Activated T-cell treated with anti-CD3 and anti-CD28 coated beads, Interleukin-2, amount 50 U/mL, for 1 hour (primary cell): ENCODE measurements at regions not wholly inside any gene's neighbourhood (a gene's known extent, or its start where the extent isn't known, plus 50 kb on each side); places are given as distances from the start of the nearest gene placed in this dataset.
"Not testable (repeated sequence)": the region's sequence is repeated elsewhere in the genome, so short reads cannot be mapped to it uniquely, and the experiment has no call there.

Source experiments
- DNase-seq: peaks from one replicate; pipeline ENCODE4 v3.0.0-alpha.2; 2020

DNA sequence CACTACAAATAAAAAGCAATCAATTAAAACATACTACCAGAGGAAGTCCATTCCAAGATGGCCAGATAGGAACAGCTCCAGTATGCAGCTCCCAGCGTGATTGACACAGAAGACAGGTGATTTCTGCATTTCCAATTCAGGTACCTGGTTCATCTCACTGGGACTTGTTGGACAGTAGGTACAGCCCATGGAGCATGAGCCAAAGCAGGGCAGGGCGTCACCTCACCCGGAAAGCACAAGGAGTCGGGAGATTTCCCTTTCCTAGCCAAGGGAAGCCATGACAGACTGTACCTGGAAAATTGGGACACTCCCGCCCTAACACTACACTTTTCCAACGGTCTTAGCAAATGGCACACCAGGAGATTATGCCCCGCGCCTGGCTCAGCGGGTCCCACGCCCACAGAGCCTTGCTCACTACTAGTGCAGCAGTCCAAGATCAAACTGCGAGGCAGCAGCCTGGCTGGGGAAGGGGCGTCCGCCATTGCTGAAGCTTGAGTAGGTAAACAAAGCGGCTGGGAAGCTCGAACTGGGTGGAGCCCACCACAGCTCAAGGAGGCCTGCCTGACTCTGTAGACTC lies 106.0 kb downstream of the BUD13 start:
- DNase-seq, result not testable (repeated sequence)

DNA sequence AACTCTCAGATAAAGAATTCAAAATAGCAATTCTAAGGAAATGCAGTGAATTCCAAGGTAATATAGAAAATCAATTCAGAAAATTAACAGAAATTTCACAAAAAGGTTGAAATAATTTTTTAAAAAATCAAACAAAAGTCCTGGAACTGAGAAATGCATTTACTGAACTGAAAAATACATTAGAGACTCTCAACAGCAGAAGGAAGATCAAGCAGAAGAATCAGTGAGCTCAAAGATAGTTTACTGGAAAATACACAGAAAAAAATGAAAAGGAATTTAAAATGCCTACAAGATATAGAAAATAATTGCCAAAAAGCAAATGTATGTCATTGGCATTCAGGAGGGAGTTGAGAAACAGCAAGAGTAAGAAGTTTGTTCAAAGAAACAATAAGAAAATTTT lies 107.3 kb downstream of the BUD13 start:
- DNase-seq, result no peak

GRCh38 chr11:116661056-116661455 lies 111.7 kb downstream of the BUD13 start:
- no peak for DNase-seq

DNA sequence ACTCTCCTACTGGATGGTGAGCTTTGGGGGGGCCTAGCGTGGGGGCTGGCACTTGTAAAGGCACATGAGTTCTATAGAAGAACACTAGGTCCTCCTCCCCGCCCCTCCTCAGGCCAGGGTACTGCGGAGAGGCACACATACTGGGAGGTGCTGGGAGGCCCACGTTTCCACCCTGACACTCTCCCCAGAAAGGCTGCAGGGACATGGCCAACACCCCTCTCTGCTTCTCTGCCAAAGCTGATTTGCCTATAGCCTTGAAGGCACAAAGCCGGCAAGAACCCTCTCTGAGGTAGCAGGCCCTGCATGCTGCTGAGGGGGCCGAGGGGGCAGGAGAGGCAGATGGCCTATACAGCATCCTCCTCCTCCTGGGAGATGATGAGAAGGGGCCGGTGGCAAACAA lies 112.8 kb downstream of the BUD13 start:
- DNase-seq, result no peak

DNA sequence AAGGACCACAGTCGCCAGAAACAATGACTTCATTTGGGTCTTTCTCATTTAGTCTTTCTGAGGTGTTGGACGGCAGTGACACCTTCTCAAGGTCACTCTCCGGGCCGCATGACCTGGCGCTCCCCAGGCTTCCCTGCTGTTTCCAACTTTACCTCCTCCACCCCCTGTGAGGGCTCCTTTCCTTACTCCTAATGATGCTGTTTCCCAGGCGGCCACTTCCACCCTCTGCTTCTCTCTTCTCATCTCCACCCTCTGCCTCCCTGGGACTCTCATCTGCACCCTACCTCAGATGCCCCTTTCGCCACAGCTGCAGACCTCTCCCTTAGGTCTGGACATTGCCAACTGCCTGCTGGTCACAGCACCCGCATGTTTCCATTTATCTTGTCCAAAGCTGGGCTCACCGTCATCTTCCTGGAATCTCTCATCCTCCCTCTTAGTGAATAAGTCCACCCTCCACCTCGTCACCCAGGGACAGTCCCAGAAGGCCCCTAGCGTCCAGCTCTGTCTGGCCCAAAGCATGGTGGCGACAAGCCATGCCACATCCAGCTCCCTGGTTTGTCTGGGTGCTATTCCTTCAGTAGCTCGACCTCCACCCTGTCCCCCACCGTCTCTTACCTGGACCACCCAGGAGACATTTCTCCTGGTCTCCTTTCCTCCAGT lies 113.8 kb downstream of the BUD13 start:
- DNase-seq, result no peak

DNA sequence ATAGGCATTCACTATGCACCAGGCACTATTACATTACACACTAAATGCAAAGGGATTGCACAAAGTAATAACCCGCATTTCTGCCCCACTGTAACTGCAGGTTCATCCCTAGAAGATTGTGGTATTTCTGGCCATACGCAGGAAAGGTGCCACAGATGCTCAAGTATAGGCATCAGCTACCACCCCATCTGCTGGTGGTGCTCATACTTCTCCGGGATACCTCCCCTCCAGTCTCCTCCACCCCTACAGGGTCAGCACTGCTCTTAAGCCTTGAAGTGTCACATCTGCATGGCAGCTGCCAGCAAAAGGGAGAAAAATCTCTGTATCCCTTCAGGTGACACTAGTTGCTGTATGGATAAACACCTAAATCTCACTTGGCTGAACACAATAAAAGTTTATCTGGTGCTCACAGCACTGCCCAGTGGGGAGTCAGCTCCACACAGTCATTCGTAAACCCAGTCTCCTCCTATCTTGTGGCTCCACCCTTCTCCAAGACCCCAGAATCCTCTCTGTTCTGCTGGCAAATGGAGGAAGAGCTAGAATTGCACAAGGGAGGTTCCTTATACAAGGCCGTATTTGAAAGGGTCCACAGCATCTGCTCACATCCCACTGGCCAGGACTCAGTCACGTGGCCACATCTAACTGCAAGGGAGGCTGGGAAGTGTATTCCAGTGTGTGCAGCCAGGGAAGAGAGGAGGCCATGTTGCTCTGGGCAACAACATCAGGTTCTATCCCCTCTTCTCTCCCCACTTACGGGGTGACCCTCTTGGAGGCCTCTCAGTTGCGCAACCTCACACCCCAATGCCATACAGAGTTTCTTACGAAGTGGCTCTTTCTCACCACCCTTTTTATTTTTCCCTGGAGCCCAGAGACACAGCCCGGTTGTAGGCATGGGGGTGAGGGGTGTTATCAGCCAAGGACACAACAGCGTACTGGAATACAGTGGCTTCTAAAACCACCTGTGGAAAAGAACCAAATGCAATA lies 114.7 kb downstream of the BUD13 start:
- DNase-seq, result no peak

DNA sequence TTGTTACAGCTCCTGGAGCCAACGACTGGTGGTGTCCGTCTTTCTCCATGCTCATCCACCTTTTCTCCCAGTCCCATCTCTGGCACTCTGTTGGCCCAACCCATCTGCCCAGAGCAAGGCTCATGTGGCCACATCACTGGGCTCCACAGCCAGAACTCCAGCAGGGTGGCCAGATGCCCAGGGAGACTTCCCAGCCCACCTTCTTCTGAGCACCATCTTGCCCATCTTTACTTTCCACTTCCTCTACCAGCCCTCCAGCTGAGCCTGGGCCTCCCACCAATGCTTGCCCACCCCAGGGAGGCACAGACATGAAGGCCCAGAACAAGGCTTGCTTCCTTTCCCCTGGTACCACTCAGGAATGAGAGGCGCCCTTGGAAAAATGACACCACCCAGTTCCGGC lies 116.8 kb downstream of the BUD13 start:
- DNase-seq, result no peak

DNA sequence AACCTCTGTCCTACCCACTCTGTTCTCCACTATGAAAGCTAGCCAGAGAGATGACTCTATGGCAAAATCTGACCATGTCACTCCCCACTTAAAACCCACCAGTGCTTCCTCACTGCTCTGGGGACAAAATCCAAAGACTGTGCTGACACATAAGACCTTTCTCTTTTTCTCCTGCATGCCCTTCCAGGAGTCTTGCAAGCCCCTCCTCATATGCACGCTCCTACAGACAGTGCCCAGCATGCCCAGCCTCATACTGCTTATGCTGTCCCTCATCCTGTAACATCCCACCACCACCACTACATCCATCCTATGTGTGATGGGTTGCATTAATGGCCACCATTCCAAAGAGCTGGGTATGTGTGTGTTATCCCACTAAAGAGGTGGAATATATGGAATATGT lies 118.3 kb downstream of the BUD13 start:
- no peak for DNase-seq

GRCh38 chr11:116653206-116653605 lies 119.6 kb downstream of the BUD13 start:
- DNase-seq, result no peak

- DNase-seq, result no peak
These were observed 121.0 kb downstream of the BUD13 start for GRCh38 chr11:116651737-116652237.

GRCh38 chr11:116651098-116651736 lies 121.6 kb downstream of the BUD13 start:
- DNase-seq, result no peak

GRCh38 chr11:116650052-116650451 lies 122.7 kb downstream of the BUD13 start:
- DNase-seq, result no peak

GRCh38 chr11:116649268-116649667 lies 123.5 kb downstream of the BUD13 start:
- DNase-seq, result no peak

GRCh38 chr11:116648247-116649174 lies 124.3 kb downstream of the BUD13 start:
- DNase-seq, result no peak

DNA sequence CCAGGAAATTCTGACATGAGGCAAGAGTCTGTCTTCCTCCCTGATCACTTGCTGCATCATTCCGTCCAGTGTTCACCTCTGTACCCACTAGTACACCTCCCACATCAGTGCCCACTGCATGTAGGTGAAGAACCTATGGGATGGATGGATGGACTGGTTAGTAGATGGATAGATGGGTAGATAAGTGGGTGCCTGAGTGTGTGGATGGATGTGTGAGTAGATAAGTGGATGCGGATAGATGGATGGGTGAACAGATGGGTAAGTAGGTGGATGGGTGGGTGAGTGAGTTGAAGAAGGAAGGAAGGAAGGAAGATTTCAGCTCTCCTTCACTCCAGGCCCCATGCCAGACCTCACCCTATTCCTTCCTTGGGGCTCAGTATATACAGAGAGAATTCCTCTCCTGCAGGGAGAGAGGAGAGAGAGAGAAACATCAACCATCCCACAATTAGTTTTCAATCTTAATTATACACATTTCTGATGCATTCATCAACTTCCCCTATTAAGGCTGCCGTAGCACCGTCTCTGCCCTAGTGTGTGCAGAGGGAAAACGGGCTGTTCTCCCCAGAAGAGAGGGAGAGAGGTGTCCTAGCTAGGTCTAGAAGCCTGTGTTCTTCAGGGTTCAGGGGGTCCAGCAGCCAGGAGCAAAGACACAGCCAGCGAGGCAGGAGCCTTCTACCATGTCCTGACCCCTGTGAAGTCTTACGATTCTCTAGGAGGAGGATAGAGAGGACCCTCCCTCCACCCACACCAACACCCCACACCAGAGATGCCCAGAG lies 125.3 kb downstream of the BUD13 start:
- no peak for DNase-seq

- DNase-seq, result no peak
These were observed 126.6 kb downstream of the BUD13 start for GRCh38 chr11:116646191-116646590.

DNA sequence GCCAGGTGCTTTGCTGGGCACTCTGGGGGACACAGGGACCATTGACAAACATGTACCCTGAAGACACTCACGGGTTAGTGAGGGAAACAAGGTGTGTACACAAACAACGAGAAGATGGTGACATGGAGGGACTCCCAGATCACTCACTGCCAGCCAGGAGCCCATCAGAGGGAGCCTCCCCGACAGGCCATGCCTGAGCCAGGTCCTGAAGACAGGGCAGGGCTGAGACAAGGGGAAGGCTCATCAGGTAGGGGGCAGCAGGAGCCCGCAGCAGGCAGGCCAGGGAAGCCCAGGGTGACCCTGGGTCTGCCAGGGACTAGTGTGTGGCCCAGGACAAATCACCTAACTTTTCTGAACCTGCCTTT lies 127.9 kb downstream of the BUD13 start:
- no peak for DNase-seq

- no peak for DNase-seq
These were observed 128.4 kb downstream of the BUD13 start for GRCh38 chr11:116644201-116644940.

DNA sequence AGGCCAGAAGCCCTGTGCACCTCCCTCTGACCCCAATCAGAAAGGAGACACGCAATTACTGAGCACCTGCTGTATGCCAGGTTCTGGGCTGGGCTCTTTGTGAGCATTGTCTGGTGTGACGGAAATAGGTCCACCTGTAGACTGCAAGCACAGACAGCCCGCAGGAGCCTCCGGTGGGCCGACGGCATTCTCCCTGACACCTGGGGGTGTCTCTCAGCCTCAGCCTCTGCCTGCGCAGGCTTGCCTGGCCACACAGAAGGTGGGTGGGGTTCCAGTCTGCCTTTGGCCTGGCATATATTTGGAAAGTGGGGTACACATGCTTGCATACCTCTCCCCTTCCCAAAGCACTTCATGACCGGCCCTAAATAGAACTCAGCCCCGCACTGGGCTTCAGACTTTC lies 129.3 kb downstream of the BUD13 start:
- DNase-seq, result no peak

DNA sequence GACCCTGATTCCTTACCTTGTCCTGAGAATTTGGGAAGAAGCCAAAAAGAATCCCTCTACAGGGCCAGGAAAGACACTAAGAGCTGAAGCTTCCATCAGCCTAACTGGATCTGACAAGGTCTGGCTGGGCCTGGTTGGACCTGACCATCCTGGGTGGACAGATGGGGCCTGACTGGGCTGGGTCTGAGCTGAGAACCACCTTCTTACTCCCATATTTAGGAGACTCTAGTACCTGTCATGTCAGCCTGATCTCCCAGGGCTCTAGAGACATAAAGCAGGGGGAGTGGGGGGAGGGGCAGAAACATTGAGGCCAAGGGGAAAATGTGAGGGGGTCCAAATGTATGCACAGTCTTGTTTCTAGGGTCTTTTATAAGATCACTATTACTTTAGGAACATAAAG lies 129.9 kb downstream of the BUD13 start:
- DNase-seq, result no peak

DNA sequence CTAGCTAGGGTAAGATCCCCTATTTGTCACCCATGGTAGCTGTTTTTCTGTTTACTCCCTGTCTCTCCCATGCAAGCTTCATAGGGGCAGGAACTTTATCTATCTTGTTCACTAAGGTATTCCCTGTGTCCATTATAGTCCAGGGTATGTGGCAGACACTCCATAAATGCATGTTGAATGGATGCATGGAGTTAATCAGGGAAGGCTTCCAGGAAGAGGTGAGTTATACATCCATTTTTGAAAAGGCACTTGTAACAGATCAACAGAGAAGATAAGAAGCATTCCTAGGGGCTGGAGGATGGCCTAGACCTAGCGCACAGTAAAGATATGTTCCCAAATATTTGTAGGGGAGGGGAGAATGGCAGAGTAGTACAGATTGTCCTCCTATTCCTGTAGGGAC lies 130.3 kb downstream of the BUD13 start:
- no peak for DNase-seq
